NCI-H526 treated with DMSO at 0.1 percent for 48 hours (cell line): ENCODE measurements at regions not wholly inside any gene's neighbourhood (a gene's known extent, or its start where the extent isn't known, plus 50 kb on each side); places are given as distances from the start of the nearest gene placed in this dataset.
A peak's percentile ranks its signal among the peaks of the same experiment; 100 is the strongest.

Source experiments
- DNase-seq: peaks from one replicate; lab custom pipeline; 2025; lab: John Stamatoyannopoulos, UW

- DNase-seq, result no peak
Measured at GRCh38 chr2:14533131-14533757, 99.3 kb upstream of the LRATD1 start.

- DNase-seq, result no peak
Measured at GRCh38 chr2:14535156-14535555, 97.4 kb upstream of the LRATD1 start.

- no peak for DNase-seq
Measured at GRCh38 chr2:14536976-14537375, 95.5 kb upstream of the LRATD1 start.

- no peak for DNase-seq
Measured at GRCh38 chr2:14540015-14540414, 92.5 kb upstream of the LRATD1 start.

GRCh38 chr2:14543284-14543683 is 89.2 kb upstream of the LRATD1 start:
- DNase-seq, result no peak

GRCh38 chr2:14544247-14544646 is 88.3 kb upstream of the LRATD1 start:
- no peak for DNase-seq

- no peak for DNase-seq
Measured at GRCh38 chr2:14547830-14548229, 84.7 kb upstream of the LRATD1 start.

- DNase-seq, result no peak
Measured at GRCh38 chr2:14550658-14551057, 81.9 kb upstream of the LRATD1 start.

GRCh38 chr2:14551069-14551468 is 81.4 kb upstream of the LRATD1 start:
- no peak for DNase-seq

GRCh38 chr2:14552286-14552685 is 80.2 kb upstream of the LRATD1 start:
- DNase-seq, result no peak

- DNase-seq, result no peak
Measured at GRCh38 chr2:14552818-14553217, 79.7 kb upstream of the LRATD1 start.

GRCh38 chr2:14554849-14555545 is 77.5 kb upstream of the LRATD1 start:
- no peak for DNase-seq

- no peak for DNase-seq
Measured at GRCh38 chr2:14557111-14557510, 75.4 kb upstream of the LRATD1 start.

GRCh38 chr2:14557916-14558315 is 74.6 kb upstream of the LRATD1 start:
- no peak for DNase-seq

GRCh38 chr2:14558335-14558919 is 74.1 kb upstream of the LRATD1 start:
- DNase-seq, result no peak

GRCh38 chr2:14560716-14561115 is 71.8 kb upstream of the LRATD1 start:
- DNase-seq, result no peak

GRCh38 chr2:14563324-14563723 is 69.2 kb upstream of the LRATD1 start:
- no peak for DNase-seq

GRCh38 chr2:14565666-14566065 is 66.9 kb upstream of the LRATD1 start:
- DNase-seq, result peak; percentile 43

- DNase-seq, result no peak
Measured at GRCh38 chr2:14567561-14567960, 65.0 kb upstream of the LRATD1 start.

GRCh38 chr2:14569294-14569693 is 63.2 kb upstream of the LRATD1 start:
- no peak for DNase-seq

GRCh38 chr2:14572633-14573032 is 59.9 kb upstream of the LRATD1 start:
- no peak for DNase-seq

- no peak for DNase-seq
Measured at GRCh38 chr2:14577843-14578242, 54.7 kb upstream of the LRATD1 start.
